NCI-H2107 treated with DMSO at 0.1 percent for 48 hours (cell line): ENCODE measurements at regions not wholly inside any gene's neighbourhood (a gene's known extent, or its start where the extent isn't known, plus 50 kb on each side); places are given as distances from the start of the nearest gene placed in this dataset.
"Not testable (repeated sequence)": the region's sequence is repeated elsewhere in the genome, so short reads cannot be mapped to it uniquely, and the experiment has no call there.

Source experiments
- DNase-seq: peaks from one replicate; lab custom pipeline; 2025; ENCODE audit not compliant: unreplicated experiment; lab: John Stamatoyannopoulos, UW

DNA sequence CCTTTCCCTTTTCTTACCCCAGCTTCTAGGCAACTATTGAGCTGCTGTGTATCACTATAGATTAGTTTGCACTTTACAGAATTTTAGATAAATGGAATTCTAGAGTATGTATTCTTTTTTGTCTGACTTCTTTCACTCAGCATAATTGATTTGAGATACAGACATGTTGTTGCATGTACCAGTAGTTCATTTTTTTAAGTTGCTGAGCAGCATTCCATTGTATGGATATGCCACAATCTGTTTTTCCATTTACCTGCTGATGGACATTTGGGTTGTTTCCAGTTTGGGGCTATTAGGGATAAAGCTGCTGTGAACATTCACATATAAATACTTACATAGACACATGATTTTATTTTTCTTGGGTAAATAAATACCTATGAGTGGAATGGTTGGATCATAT, 135.7 kb downstream of the IGF1 start:
- DNase-seq, result no peak

DNA sequence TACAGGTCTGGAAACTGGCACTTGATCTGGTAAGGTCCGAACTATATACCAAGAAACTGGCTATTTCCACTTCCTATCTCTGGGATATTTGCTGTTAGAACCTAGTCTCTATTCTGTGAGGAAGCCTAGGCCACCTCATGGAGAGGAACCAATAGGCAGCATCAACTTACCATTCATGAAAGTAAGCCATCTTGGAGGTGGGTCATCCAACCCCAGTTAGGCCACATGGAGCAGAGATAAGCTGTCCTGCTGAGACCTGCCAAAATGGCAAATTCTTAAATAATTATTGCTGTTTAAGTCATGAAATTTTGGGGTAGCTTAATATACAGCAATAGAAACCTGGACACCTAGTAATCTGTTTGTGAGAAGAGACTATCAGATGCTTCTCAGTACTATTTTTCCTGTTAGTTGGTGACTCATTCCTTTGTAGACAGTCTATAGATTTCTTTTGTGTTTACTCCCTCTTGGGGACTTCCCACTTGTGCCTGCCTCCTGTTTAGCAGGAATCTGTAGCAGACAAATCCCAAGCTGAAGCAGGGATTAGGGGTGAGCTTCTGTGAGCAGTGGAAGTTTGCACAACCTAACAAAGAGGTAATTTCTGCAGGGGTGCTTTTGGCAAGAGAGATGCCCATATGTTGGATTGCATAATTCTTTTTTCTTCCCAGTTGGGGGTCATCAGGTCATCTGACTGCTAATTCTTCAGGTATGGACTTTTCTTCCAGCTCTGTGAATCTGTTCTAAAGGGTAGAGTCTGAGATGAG, 136.8 kb downstream of the IGF1 start:
- no peak for DNase-seq

DNA sequence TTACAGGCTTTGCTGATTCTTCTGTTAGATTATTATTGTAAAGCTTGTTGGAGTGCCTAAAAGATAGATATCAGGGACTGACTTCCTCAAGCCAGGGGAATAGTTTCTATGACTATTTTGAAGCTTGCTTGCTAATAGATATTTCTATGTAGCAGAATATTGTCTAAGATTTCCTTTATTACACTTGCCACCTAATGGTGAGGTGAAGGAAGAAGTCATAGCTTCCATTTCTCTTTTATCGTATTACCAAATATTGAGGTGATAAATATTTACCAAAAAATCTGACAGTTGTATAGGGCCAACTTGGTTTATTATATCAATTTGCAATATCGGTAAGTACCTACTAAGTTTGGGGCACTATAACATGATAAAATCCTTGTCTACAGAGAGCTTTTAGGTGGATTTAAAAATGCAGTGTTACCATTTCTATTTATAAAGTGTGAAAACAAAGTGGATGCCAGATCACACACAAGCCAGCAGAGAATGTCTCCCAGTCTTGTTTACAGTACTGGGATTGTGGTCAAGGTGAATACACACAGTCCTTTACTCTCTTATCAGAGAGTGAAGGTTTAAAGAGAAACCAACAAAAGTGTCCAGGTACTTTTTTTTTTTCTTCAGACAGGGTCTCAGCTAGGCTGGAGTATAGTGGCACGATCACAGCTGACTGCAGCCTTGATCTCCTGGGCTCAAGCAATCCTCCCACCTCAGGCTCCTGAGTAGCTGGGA, 137.9 kb downstream of the IGF1 start:
- DNase-seq, result no peak

DNA sequence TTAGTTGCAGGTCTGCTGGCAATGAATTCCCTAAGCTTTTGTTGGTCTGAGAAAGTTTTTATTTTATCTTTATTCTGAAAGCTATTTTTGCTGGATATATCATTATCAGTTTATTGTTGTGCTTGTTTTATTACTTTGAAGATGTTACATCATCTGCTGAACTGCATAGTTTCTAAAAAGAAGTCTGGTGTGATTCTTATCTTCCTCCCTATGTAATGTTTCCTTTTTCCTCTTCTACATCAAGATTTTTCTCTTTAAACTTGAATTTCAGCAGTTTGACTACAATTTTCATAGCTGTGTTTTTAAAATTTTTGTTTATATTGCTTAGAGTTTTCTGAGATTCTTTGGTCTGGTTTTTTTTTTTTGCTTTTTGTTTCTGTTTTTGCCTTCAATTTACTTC, 137.1 kb upstream of the PMCH start:
- no peak for DNase-seq

DNA sequence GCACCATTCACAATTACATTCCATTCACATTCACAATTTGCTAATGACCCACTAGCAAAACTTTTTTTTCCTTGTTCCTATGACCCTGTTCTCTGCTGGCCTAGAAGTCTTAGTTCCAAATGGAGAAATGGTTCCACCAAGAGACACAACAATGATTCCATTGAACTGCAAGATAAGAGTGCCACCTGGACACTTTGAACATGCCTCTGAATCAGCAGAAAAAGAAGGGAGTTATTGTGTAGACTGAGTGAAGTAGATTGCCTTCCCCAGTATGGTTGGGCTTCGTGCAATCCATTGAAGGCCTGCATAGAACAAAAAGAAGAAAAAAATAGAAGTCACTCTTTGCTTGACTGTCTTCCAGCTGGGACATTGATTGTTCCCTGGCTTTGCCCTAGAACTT, 133.8 kb upstream of the PMCH start:
- no peak for DNase-seq

DNA sequence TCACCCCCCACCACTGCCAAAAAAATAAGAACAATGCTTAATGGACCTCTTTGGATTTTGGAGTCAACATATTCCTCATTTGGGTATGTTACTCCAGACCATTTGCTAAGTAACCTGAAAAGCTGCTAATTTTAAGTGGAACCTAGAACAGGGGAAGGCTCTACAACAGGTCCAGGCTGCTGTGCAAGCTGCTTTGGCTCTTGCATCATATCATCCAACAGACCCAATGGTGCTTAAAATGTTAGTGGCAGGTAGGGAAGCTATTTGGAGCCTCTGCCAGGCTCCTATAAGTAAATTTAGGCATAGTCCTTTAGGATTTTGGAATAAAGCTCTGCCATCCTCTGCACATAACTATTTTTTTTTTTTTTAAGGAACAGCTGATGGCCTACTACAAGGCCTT, 132.2 kb upstream of the PMCH start:
- no peak for DNase-seq

DNA sequence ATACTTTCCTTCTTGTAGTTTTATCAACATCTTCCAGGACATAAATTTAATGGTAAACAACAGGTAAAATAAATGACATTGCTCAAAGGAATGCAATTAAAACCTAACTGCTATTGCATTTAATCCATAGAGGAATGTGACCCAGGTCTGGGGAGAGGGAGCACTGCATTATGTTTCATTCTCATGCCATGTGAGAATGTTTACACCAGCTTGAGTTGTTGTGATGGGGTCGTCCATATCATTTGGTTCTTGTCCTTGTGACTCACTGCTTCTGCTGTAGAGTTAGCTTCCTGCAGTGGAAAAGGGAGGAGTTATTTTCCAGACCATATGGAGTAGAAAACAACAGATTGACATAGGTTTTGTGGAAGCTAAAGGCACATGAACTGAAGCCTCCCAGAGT, 129.3 kb upstream of the PMCH start:
- DNase-seq, result no peak

DNA sequence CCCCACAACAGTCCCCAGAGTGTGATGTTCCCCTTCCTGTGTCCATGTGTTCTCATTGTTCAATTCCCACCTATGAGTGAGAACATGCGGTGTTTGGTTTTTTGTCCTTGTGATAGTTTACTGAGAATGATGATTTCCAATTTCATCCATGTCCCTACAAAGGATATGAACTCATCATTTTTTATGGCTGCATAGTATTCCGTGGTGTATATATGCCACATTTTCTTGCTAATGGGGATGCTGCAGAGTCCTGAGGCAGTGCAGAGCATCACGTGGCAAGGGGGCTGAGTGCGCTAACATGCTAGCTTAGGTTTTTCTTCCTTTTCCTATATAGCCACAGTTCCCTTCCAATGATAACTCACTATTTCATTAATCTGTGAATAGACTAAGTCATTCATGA, 127.5 kb upstream of the PMCH start:
- DNase-seq, result not testable (repeated sequence)

DNA sequence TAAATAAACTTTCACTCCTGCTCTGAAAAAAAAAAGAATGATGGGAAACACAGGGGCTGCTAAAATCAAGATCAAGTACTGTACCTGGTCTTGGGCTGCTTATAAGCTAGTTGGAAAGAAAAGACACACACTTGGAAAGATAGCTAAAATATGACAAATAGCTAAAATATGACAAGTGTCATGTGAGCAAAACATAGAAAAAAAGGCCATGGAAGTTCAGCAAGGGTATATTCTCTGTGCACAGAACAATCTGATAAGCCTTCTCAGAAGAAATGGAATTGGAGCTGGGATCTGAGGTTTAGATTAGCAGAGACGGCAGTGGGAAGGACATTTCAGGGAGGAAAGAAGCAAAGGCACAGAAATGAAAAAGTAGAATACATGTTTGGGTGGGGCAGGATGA, 126.2 kb upstream of the PMCH start:
- no peak for DNase-seq

DNA sequence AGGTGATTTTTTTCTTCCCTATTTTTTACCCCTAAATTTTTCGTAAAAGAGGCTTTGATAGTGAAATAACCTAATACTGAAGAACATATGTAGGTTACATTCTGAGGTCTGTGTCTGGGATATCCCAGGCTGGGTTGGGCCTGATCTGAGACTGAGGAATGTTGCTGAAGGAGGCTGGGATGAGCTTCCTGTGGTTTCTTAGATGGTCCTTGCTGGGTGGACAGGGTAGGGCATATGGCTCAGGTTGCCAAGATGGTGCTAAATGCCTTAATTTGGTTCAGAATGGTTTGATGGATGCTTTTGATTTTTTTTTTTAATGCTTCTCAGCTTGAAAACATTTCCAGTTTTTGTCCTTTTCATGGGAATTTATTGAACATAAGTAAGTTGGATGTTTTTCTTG, 124.6 kb upstream of the PMCH start:
- no peak for DNase-seq

DNA sequence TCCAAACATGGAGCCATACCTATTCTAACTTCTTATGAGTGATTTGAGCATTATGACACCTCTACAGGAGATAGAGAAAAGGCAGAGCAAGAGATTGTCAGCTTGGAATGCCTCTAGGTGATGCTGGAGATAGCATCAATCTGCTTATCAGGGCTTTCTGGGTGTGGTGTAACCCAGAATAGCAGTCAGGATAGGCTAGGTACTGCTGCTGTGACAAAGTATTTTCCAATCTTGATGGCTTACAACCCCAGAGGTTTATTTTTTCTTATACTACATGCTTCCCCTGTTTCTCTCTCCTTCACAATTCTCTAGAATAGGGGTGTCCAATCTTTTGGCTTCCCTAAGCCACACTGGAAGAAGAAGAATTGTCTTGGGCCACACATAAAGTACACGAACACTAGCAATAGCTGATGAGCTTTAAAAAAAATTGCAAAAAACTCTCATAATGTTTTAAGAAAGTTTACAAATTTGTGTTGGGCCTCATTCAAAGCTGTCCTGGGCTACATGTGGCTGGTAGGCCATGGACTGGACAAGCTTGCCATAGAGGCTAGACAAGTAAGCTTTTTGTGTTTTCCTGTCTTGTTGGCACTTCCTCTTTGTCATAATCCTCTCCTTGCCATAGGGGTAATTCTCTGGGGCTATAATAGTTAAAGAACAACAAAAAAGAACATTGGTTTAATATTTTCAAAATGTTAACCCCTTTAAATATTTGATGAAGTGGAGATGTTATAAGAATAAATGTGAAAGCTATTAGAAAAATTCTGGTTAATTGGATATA, 123.9 kb upstream of the PMCH start:
- DNase-seq, result no peak

DNA sequence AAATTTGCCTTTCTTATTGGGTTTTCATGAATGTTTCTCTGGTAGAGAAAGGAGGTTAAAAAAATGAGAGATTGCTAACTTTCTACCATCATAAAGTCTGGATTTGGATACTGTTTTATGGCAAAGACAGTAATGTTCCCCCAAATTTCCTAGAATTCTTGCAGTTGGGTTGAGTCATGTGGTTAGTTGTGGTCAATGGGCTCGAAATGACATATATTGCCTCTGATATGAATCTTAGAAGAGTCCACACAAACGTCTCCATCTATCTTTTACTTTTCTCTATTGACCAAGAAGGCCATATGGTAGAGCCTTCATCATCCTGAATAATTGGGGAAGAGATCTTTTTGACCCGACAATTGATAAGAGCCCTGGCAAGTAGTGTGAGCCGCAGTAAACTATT, 119.5 kb upstream of the PMCH start:
- no peak for DNase-seq

DNA sequence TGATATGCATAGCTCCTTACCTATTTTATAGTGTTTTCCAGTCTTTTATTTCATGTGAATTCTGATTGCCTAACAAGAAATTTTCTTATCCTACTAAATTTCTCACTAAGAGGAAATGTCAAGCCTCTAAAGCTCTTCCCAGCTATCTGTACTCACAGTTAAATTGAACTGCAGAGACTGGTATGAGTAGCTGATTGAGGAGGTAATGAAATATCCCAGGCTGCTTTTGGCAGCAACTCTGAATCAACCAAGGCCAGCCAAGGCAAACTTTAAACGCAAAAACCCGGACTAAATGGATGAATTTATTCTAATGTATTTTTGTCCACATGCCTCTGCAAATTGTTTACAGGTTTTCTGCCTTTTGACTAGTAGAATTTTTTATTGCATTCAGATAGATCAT, 119.1 kb upstream of the PMCH start:
- DNase-seq, result no peak

DNA sequence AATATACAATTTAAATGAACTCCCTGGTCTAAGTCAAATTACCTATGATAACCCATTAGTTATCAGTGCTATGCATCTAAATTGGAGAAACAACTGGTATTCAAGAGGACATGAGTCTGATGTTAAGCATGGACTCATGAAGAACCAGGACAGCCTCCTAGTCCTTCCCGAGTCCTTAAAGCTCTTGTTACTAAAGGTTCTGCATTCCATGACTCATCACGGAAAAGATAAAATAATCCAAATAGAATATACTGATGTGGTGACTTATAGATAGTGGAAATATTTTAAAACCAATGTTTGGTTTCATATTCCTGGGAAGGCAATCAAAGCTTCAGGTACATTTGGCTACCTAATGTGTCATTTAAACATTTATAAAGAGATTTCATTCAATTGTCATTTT, 117.2 kb upstream of the PMCH start:
- DNase-seq, result no peak

DNA sequence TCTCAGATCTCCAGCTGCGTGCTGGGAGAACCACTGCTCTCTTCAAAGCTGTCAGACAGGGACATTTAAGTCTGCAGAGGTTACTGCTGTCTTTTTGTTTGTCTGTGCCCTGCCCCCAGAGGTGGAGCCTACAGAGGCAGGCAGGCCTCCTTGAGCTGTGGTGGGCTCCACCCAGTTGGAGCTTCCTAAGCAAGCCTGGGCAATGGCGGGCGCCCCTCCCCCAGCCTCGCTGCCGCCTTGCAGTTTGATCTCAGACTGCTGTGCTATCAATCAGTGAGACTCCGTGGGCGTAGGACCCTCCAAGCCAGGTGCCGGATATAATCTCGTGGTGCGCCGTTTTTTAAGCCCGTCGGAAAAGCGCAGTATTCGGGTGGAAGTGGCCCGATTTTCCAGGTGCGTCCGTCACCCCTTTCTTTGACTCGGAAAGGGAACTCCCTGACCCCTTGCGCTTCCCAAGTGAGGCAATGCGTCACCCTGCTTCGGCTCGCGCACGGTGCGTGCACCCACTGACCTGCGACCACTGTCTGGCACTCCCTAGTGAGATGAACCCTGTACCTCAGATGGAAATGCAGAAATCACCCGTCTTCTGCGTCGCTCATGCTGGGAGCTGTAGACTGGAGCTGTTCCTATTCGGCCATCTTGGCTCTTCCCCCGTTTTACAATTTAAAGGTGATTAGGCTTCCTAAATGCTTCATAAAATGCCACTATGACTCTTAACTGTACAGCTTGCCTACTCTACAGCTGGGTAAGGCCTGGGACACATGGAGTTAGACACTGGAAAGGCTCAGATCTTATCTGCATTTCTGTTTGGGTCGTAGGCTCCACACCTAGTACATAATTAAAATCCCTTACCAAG, 115.7 kb upstream of the PMCH start:
- DNase-seq, result not testable (repeated sequence)

DNA sequence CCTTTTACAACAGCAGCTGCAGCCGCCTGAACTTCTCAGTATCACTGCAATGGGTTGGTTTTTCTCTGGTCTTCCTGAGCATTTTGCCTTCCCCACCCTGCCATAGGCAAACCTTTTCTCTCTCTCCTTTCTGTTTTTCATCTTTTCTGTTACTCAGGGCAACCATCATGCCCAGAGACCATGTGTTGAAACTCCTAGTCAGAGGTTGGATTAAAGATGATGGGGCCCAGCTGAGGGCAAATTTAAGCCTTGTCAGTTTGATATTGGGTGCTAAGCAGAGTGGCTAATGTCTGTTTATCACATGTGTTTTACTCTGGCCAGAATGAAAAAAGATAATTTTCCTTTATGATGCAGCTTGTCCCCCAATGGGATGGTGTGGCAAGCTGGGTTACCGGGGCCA, 107.9 kb upstream of the PMCH start:
- DNase-seq, result no peak

DNA sequence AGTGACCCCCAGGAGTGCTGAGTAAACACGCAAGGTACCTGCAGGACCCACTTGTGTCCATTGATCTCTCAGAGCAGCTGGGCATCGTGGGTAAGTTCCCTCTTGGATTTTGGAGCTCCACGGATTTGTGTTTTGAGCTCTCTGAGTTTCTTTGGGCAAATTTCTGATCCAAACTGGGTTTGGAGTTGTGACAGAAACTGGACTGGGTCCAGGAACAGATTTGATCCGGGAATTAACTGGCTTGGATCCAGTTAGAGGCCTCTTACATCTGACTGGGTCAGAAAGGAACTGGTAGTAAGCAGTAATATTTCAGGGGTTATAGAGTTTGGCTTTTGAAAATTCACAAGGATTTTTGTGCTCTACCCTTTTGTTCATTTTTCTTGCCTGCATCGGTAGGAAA, 107.0 kb upstream of the PMCH start:
- not testable (repeated sequence) for DNase-seq

DNA sequence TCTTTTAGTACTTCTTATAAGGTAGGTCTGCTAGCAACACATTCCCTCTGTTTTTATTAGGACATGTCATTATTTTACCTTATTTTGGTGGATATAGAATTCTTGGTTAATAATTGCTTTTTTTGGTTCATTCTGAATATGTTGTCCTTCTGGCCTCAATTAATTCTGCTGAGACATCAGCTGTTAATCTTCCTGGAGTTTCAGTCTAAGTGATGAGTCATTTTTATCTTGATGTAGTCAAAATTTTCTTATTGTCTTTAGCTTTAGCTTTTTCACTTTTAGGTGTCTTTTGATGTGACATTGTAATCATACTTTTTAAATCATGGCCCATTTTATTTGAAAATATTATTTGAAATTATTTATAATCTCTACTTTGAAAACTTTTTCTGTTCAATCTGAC, 104.9 kb upstream of the PMCH start:
- DNase-seq, result no peak

DNA sequence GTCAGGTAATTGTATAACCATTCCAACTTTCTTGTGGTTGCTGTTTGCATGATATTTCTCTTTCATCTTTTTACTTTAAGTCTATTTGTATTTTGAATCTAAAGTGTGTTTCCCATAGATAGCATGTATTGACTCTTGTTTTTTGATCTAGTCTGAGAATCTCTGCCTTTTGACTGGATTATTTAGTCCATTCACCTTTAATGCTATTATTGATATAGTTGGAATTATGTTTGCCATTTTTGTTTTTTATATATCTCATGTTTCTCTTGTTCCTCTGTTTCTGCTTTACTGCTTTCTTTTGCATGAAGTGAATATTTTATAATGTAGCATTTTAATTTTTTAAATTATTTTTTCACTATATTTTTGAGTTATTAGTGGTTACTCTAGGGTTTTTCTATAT, 103.9 kb upstream of the PMCH start:
- DNase-seq, result no peak

DNA sequence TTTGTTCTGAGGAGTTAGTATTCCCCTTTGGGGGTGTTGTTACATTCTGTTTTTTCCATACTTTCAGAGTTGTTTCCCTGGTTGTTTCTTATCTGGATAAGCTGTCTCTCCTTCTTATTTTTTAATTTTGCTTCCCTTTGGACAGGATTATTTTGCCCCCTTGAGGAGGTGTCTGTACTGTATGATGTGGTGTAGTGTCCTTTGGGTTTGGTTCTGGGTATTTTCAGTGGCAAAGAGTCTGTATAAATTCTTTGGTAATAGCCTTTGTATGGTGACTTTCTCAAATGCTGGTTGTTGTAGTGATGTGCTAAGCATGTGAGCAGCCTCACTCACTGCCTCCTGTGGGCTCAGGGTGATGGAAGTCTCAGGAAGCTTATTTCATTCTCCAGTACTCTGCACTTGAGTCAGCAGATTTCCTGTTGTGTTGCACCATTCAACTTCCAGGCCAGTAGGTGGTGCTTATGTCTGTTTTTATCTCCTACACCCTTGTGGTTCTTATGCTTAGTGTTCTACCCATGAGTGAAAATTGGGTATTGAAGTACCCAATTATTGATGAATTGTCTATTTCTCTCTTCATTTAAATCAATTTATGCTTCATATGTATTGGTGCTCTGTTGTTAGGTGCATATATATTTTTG, 103.3 kb upstream of the PMCH start:
- no peak for DNase-seq

DNA sequence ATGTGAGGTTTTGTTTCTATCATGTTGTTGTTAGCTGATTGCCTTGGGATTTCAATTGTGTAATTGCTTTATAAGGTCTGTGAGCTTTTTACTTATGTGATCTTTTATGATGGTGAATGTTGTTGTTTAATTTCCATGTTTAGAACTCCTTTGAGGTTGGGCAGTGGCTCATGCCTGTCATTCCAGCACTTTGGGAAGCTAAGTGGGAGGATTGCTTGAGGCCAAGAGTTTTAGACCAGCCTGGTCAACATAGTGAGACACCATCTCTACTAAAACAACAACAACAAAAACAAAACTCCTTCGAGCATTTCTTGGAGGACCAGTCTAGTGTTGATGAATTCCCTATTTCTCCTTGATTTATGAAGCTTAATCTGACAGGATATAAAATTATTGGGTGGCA, 102.1 kb upstream of the PMCH start:
- DNase-seq, result no peak
